ENCODE measurements at regions not wholly inside any gene's neighbourhood (a gene's known extent, or its start where the extent isn't known, plus 50 kb on each side); places are given as distances from the start of the nearest gene placed in this dataset.

- no peak for TF ChIP-seq EZH2 (IDR thresholded peaks at IDR 0.05; ENCODE audit: borderline replicate concordance, low read length)
- no peak for TF ChIP-seq CTCF (IDR thresholded peaks at IDR 0.05; ENCODE audit: low read length)
Measured at GRCh38 chr12:85476756-85477155, 196.7 kb downstream of the ALX1 start.
